H1 (cell line): ENCODE measurements at regions not wholly inside any gene's neighbourhood (a gene's known extent, or its start where the extent isn't known, plus 50 kb on each side); places are given as distances from the start of the nearest gene placed in this dataset.

ENCODE experiments used
- CTCF ChIA-PET: fragments of 300-600 bp; sonication (Branson Sonifier 250); formaldehyde crosslinking; loops from one replicate; lab custom pipeline; 2021; ENCODE audit not compliant: partially characterized antibody; lab: Charles Lee
- POLR2A ChIA-PET: fragments of 300-600 bp; sonication (Branson Sonifier 250); formaldehyde crosslinking; loops from one replicate; lab custom pipeline; 2021; ENCODE audit warnings: inconsistent platforms; ENCODE audit not compliant: partially characterized antibody; lab: Charles Lee
- DNase-seq, 2 experiments: peaks; one replicate each; pipeline versions ENCODE4 v3.0.0 to v3.0.0-alpha.2; 2010 to 2022; ENCODE audit warnings: low spot score in 2 of 2, low read depth in 1 of 2, mixed read lengths in 1 of 2
- FAIRE-seq: peaks from 2 replicates; lab custom pipeline; 2011; peaks lifted over from hg19 to GRCh38; lab: Jason Lieb, UNC
- H2AFZ ChIP-seq: 2 replicates; pipeline ENCODE4 v1.8.1; 2012; ENCODE audit warnings: low read length, inconsistent platforms
- H2AK5ac ChIP-seq: 2 replicates; pipeline ENCODE4 v1.6.1; 2013; ENCODE audit warnings: low read depth, low read length
- H2BK120ac ChIP-seq: replicated peaks from 2 replicates; pipeline ENCODE3; 2013; ENCODE audit warnings: low read depth, low read length, inconsistent platforms
- H2BK12ac ChIP-seq: 2 replicates; pipeline ENCODE4 v1.6.1; 2013; ENCODE audit warnings: low read depth, low read length
- H2BK15ac ChIP-seq: 2 replicates; pipeline ENCODE4 v1.6.1; 2013; ENCODE audit warnings: low read length
- H2BK20ac ChIP-seq: 2 replicates; pipeline ENCODE4 v1.6.1; 2013; ENCODE audit warnings: low read length
- H2BK5ac ChIP-seq: 2 replicates; pipeline ENCODE4 v1.6.1; 2013; ENCODE audit warnings: low read depth, low read length
- H3K14ac ChIP-seq: 2 replicates; pipeline ENCODE4 v1.6.1; 2013; ENCODE audit warnings: inconsistent platforms; ENCODE audit not compliant: insufficient read length
- H3K18ac ChIP-seq: 2 replicates; pipeline ENCODE4 v1.6.1; 2013; ENCODE audit warnings: low read length; ENCODE audit errors: extremely low read depth
- H3K23ac ChIP-seq: 2 replicates; pipeline ENCODE4 v1.6.1; 2013; ENCODE audit warnings: inconsistent platforms; ENCODE audit not compliant: insufficient read length
- H3K23me2 ChIP-seq: 2 replicates; pipeline ENCODE4 v1.6.1; 2013; ENCODE audit warnings: low read depth, low read length
- H3K27ac ChIP-seq: 2 replicates; pipeline ENCODE4 v1.6.1; 2011; ENCODE audit warnings: low read depth, low read length, inconsistent platforms
- H3K27me3 ChIP-seq, 4 experiments: replicated peaks in 1 of 4; 1 replicate in 1 of 4; 2 replicates in 3 of 4; pipeline versions ENCODE4 v1.6.1 to v1.8.1; 2011 to 2013; ENCODE audit warnings: low read length in 3 of 4, mild to moderate bottlenecking in 3 of 4, inconsistent platforms in 2 of 4, mixed read lengths in 2 of 4, moderate library complexity in 1 of 4; ENCODE audit not compliant: control insufficient read depth in 3 of 4, insufficient read depth in 3 of 4; ENCODE audit errors: extremely low read depth in 1 of 4
- H3K36me3 ChIP-seq, 4 experiments: 2 replicates each; pipeline versions ENCODE4 v1.6.1 to v1.8.1; 2011 to 2013; ENCODE audit warnings: mild to moderate bottlenecking in 4 of 4, low read length in 3 of 4, moderate library complexity in 2 of 4, control low read depth in 1 of 4, inconsistent platforms in 1 of 4; ENCODE audit not compliant: insufficient read depth in 4 of 4, control insufficient read depth in 2 of 4
- H3K4ac ChIP-seq: replicated peaks from 2 replicates; pipeline ENCODE3; 2013; ENCODE audit warnings: low read length, low read depth, mixed read lengths, inconsistent platforms; ENCODE audit not compliant: insufficient read length
- H3K4me1 ChIP-seq, 4 experiments: replicated peaks in 1 of 4; 1 replicate in 1 of 4; 2 replicates in 3 of 4; pipeline versions ENCODE4 v1.6.1 to v1.8.1; 2011 to 2013; ENCODE audit warnings: low read length in 3 of 4, inconsistent platforms in 2 of 4, mixed read lengths in 1 of 4; ENCODE audit not compliant: insufficient read depth in 4 of 4, control insufficient read depth in 3 of 4
- H3K4me2 ChIP-seq, 2 experiments: 2 replicates each; pipeline versions ENCODE4 v1.6.1 to v1.8.1; 2011 to 2013; ENCODE audit warnings: low read depth in 2 of 2, low read length in 2 of 2, control low read depth in 1 of 2, inconsistent platforms in 1 of 2, mild to moderate bottlenecking in 1 of 2; ENCODE audit not compliant: insufficient read depth in 1 of 2
- H3K4me3 ChIP-seq, 4 experiments: fragments of 200-600, 300-600 bp in 1 of 4; sonication (generic), shearing (Covaris generic), sonication (Bioruptor Twin) in 1 of 4; 2 replicates each; pipeline versions ENCODE4 v1.5.1 to v1.8.1; 2011 to 2016; ENCODE audit warnings: low read length in 4 of 4, low read depth in 3 of 4, control low read depth in 2 of 4, inconsistent platforms in 2 of 4, mild to moderate bottlenecking in 2 of 4, mixed read lengths in 1 of 4, moderate library complexity in 1 of 4; ENCODE audit not compliant: insufficient read depth in 2 of 4; ENCODE audit errors: extremely low read depth in 1 of 4
- H3K56ac ChIP-seq: replicated peaks from 2 replicates; pipeline ENCODE3; 2013; ENCODE audit warnings: low read depth, mild to moderate bottlenecking, mixed read lengths, low read length, inconsistent platforms; ENCODE audit not compliant: insufficient read length
- H3K79me1 ChIP-seq: 2 replicates; pipeline ENCODE4 v1.6.1; 2013; ENCODE audit warnings: low read depth, low read length, control low read depth
- H3K79me2 ChIP-seq, 2 experiments: 2 replicates each; pipeline versions ENCODE4 v1.6.1 to v1.8.1; 2012 to 2013; ENCODE audit warnings: low read length in 2 of 2, mild to moderate bottlenecking in 2 of 2, inconsistent platforms in 1 of 2; ENCODE audit not compliant: insufficient read depth in 2 of 2, control insufficient read depth in 1 of 2
- H3K9ac ChIP-seq, 4 experiments: replicated peaks in 1 of 4; 1 replicate in 1 of 4; 2 replicates in 3 of 4; pipeline versions ENCODE4 v1.6.1 to v1.8.1; 2011 to 2013; ENCODE audit warnings: low read depth in 3 of 4, low read length in 3 of 4, control low read depth in 2 of 4, mild to moderate bottlenecking in 2 of 4, moderate library complexity in 2 of 4, inconsistent platforms in 1 of 4; ENCODE audit errors: extremely low read depth in 1 of 4
- H3K9me3 ChIP-seq, 2 experiments: 2 replicates each; pipeline versions ENCODE4 v1.6.1 to v1.8.1; 2012 to 2013; ENCODE audit warnings: mild to moderate bottlenecking in 2 of 2, moderate library complexity in 2 of 2, control low read depth in 1 of 2, inconsistent platforms in 1 of 2, low read depth in 1 of 2, low read length in 1 of 2, mixed read lengths in 1 of 2; ENCODE audit not compliant: insufficient read depth in 2 of 2
- H4K20me1 ChIP-seq, 2 experiments: replicated peaks in 1 of 2; 2 replicates each; pipeline versions ENCODE3 to v1.8.1; 2011 to 2013; ENCODE audit warnings: inconsistent platforms in 2 of 2, low read length in 2 of 2, mild to moderate bottlenecking in 1 of 2; ENCODE audit not compliant: insufficient read depth in 2 of 2, control insufficient read depth in 1 of 2
- H4K5ac ChIP-seq: 2 replicates; pipeline ENCODE4 v1.6.1; 2013; ENCODE audit warnings: low read length, low read depth, mixed read lengths, inconsistent platforms; ENCODE audit not compliant: insufficient read length
- H4K8ac ChIP-seq: 2 replicates; pipeline ENCODE4 v1.8.0; 2013; ENCODE audit warnings: mild to moderate bottlenecking, moderate library complexity, low read length, inconsistent platforms; ENCODE audit not compliant: insufficient read depth; ENCODE audit errors: extremely low read depth
- H4K91ac ChIP-seq: replicated peaks from 2 replicates; pipeline ENCODE3; 2013; ENCODE audit warnings: low read length, mixed read lengths, inconsistent platforms; ENCODE audit not compliant: insufficient read length
- ASH2L ChIP-seq: fragments of 200-600, 300-600 bp; sonication (generic); IDR thresholded peaks from one replicate; pipeline ENCODE4 v1.7.1; 2017; ENCODE audit warnings: low read length
- BRCA1 ChIP-seq: IDR thresholded peaks from 2 replicates; pipeline ENCODE4 v1.6.1; 2012; ENCODE audit warnings: low read depth, low read length, improper control_type of control experiment
- RXRA ChIP-seq: IDR thresholded peaks from 2 replicates; pipeline ENCODE4 v1.6.1; 2011; ENCODE audit warnings: low read depth, mild to moderate bottlenecking, low read length, moderate library complexity; ENCODE audit not compliant: insufficient read depth
- TAF7 ChIP-seq: optimal IDR thresholded peaks from 2 replicates; pipeline ENCODE3; 2011; ENCODE audit warnings: low read depth, mild to moderate bottlenecking, inconsistent platforms, low read length, moderate library complexity, borderline replicate concordance
- WGBS, 2 experiments: shearing (Covaris generic) in 1 of 2; methylation state at CpG; one replicate each; pipeline versions ENCODE4 v1.1.6 to v1.1.7; 2013 to 2015; ENCODE audit warnings: low lambda C conversion rate in 2 of 2, mixed read lengths in 2 of 2, inconsistent platforms in 1 of 2, low coverage in 1 of 2, missing lambda C conversion rate in 1 of 2; ENCODE audit not compliant: insufficient replicate concordance in 2 of 2, insufficient coverage in 1 of 2, insufficient read length in 1 of 2; ENCODE audit errors: extremely low coverage in 1 of 2, missing lambda C conversion rate in 1 of 2; 5-methylcytosine and 5-hydroxymethylcytosine counted together

- FAIRE-seq, result no peak
- CTCF ChIA-PET, result interaction anchor here (0.8 to 1.7 kb wide), 6 partner anchors 13 to 365 kb away, joined by 3 to 5 read pairs (median 4); no protein-coding TSS in a partner anchor
Measured at GRCh38 chr17:10249271-10250010, 51.0 kb upstream of the GAS7 start.

More at GRCh38 chr17:10249271-10250010, 51.0 kb upstream of the GAS7 start:
- Histone ChIP-seq H3K27ac (no peak overlapping the region), H3K18ac (no peak overlapping the region), H2BK120ac (no peak overlapping the region), H2BK5ac (no peak overlapping the region), H3K23ac (no peak overlapping the region), H2BK12ac (no peak overlapping the region), H4K8ac (no peak overlapping the region), H3K9me3 (no peaks in the 10 kb centered on the region), H3K23me2 (no peaks in the 10 kb centered on the region), H2AK5ac (no peak overlapping the region), H3K79me2 (no peaks in the 10 kb centered on the region), H2BK15ac (no peak overlapping the region), H4K20me1 (no peaks in the 10 kb centered on the region), H3K4me1 (no peaks in the 10 kb centered on the region), H2BK20ac (no peak overlapping the region), H3K36me3 (no peaks in the 10 kb centered on the region), H3K4me2 (no peak overlapping the region), H3K14ac (no peak overlapping the region), H3K79me1 (no peaks in the 10 kb centered on the region), H4K5ac (no peak overlapping the region), H3K9ac (no peak overlapping the region), H3K56ac (no peak overlapping the region), H3K27me3 (no peaks in the 10 kb centered on the region), H2AFZ (no peak overlapping the region)
- WGBS, 2 experiments, result 81% methylated on average over 3 of the region's 3 CpGs; no CpG with 5 or more reads in 1 of the 2 experiments
- no peak for DNase-seq
- no peak for TF ChIP-seq TAF7
- no peak for TF ChIP-seq ASH2L
- TF ChIP-seq BRCA1, result no peak
- no peak for TF ChIP-seq RXRA
- TF ChIP-seq, all 59 proteins: peak for 0
- POLR2A ChIA-PET, result no interaction called here
- Histone ChIP-seq H3K4me3 (no peak overlapping the region), H4K91ac (no peak overlapping the region), H3K4ac (no peak overlapping the region)
